ENCODE measurements at regions not wholly inside any gene's neighbourhood (a gene's known extent, or its start where the extent isn't known, plus 50 kb on each side); places are given as distances from the start of the nearest gene placed in this dataset.

- no peak for TF ChIP-seq EZH2 (IDR thresholded peaks at IDR 0.05)
- TF ChIP-seq POLR2AphosphoS5 (IDR thresholded peaks at IDR 0.05; ENCODE audit: borderline replicate concordance, low read depth, low read length): no peak
These were observed 651.9 kb downstream of the MRPL39 start for GRCh38 chr21:24955275-24955961.

Data from SK-N-MC (cell line).